WTC11 (cell line): ENCODE measurements at regions not wholly inside any gene's neighbourhood (a gene's known extent, or its start where the extent isn't known, plus 50 kb on each side); places are given as distances from the start of the nearest gene placed in this dataset.

Source experiments
- ATF6 ChIP-seq: sonication (generic); formaldehyde crosslinking; IDR thresholded peaks from 2 replicates; pipeline ENCODE4 v1.8.1; 2023; ENCODE audit warnings: mild to moderate bottlenecking, missing genetic modification reagents
- CREB1 ChIP-seq: sonication (generic); formaldehyde crosslinking; IDR thresholded peaks from 2 replicates; pipeline ENCODE4 v1.8.0; 2023; ENCODE audit warnings: mild to moderate bottlenecking, missing genetic modification reagents
- CTCF ChIP-seq: fragments of 200-600 bp; IDR thresholded peaks from 2 replicates; pipeline ENCODE4 v1.8.0; 2022; ENCODE audit warnings: antibody characterized with exemption
- NFYB ChIP-seq: sonication (generic); formaldehyde crosslinking; conservative IDR thresholded peaks from 2 replicates; pipeline ENCODE4 v1.8.0; 2022; ENCODE audit warnings: low read depth, missing genetic modification reagents
- NR3C1 ChIP-seq: sonication (generic); formaldehyde crosslinking; conservative IDR thresholded peaks from 2 replicates; pipeline ENCODE4 v1.8.1; 2023; ENCODE audit warnings: low read depth, mild to moderate bottlenecking, missing genetic modification reagents
- PRDM15 ChIP-seq: sonication (generic); formaldehyde crosslinking; IDR thresholded peaks from 2 replicates; pipeline ENCODE4 v1.8.0; 2022; ENCODE audit warnings: missing genetic modification reagents
- TEAD4 ChIP-seq: sonication (generic); formaldehyde crosslinking; IDR thresholded peaks from 2 replicates; pipeline ENCODE4 v1.8.0; 2022; ENCODE audit warnings: mild to moderate bottlenecking, missing genetic modification reagents
- ZBTB21 ChIP-seq: sonication (generic); formaldehyde crosslinking; IDR thresholded peaks from 2 replicates; pipeline ENCODE4 v1.8.1; 2023; ENCODE audit warnings: mild to moderate bottlenecking, missing genetic modification reagents, borderline replicate concordance
- ZNF263 ChIP-seq: sonication (generic); formaldehyde crosslinking; IDR thresholded peaks from 2 replicates; pipeline ENCODE4 v1.8.1; 2022; ENCODE audit warnings: low read depth, mild to moderate bottlenecking, moderate library complexity, missing genetic modification reagents
- ZNF416 ChIP-seq: fragments of 250-450 bp; sonication (Bioruptor Pico); IDR thresholded peaks from 2 replicates; pipeline ENCODE4 v1.9.0; 2021; ENCODE audit warnings: mild to moderate bottlenecking, inconsistent platforms
- ZNF423 ChIP-seq: fragments of 250-450 bp; sonication (Bioruptor Pico); IDR thresholded peaks from 2 replicates; pipeline ENCODE4 v2.1.2; 2022; ENCODE audit warnings: mild to moderate bottlenecking, moderate library complexity
- ZNF532 ChIP-seq: fragments of 250-450 bp; sonication (Bioruptor Pico); IDR thresholded peaks from 2 replicates; pipeline ENCODE4 v1.9.0; 2021; ENCODE audit warnings: mild to moderate bottlenecking, borderline replicate concordance

GRCh38 chr6:27728442-27728841, 183.8 kb downstream of the OR2B2 start:
- TF ChIP-seq CREB1 (CRISPR knock-in tag) (no peak), ZNF423 (CRISPR knock-in tag) (no peak), ZNF263 (no peak), CTCF (no peak), ZNF416 (no peak), ZBTB21 (CRISPR knock-in tag) (no peak), NR3C1 (CRISPR knock-in tag) (no peak), PRDM15 (CRISPR knock-in tag) (no peak), ZNF532 (CRISPR knock-in tag) (no peak), TEAD4 (CRISPR knock-in tag) (no peak), NFYB (no peak), ATF6 (no peak)
